ENCODE measurements at regions not wholly inside any gene's neighbourhood (a gene's known extent, or its start where the extent isn't known, plus 50 kb on each side); places are given as distances from the start of the nearest gene placed in this dataset.

DNA sequence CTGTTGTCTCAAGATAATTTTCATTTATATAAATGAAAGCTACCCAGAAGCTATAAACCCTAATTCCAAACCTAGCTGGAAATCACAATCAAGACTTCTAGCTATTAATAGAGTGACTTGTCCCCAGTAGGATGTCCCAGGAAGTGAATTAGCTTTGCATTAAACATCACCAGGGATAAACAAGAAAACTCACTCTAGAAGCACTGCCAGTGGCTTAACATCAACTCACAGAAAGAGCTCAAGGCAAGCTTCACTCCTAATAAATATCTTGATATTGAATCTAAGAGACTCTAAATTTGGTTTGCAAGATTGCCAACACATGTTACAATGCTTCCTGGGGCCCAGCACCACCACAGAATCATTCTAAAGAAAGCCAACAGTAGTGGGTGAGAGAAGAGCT lies 468.7 kb upstream of the FAM241A start:
- no peaks in the 10 kb centered on the region for H3K27me3 ChIP-seq (ENCODE audit: control insufficient read depth in 4 of 4, insufficient read depth in 4 of 4, low read length in 3 of 4)
- no peaks in the 10 kb centered on the region for H3K9me3 ChIP-seq (ENCODE audit: control insufficient read depth in 4 of 4, low read length in 3 of 4)
- TF ChIP-seq, protein P1, sequence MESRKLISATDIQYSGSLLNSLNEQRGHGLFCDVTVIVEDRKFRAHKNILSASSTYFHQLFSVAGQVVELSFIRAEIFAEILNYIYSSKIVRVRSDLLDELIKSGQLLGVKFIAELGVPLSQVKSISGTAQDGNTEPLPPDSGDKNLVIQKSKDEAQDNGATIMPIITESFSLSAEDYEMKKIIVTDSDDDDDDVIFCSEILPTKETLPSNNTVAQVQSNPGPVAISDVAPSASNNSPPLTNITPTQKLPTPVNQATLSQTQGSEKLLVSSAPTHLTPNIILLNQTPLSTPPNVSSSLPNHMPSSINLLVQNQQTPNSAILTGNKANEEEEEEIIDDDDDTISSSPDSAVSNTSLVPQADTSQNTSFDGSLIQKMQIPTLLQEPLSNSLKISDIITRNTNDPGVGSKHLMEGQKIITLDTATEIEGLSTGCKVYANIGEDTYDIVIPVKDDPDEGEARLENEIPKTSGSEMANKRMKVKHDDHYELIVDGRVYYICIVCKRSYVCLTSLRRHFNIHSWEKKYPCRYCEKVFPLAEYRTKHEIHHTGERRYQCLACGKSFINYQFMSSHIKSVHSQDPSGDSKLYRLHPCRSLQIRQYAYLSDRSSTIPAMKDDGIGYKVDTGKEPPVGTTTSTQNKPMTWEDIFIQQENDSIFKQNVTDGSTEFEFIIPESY (IDR thresholded peaks at IDR 0.05) = no peak
- TF ChIP-seq, protein P2, sequence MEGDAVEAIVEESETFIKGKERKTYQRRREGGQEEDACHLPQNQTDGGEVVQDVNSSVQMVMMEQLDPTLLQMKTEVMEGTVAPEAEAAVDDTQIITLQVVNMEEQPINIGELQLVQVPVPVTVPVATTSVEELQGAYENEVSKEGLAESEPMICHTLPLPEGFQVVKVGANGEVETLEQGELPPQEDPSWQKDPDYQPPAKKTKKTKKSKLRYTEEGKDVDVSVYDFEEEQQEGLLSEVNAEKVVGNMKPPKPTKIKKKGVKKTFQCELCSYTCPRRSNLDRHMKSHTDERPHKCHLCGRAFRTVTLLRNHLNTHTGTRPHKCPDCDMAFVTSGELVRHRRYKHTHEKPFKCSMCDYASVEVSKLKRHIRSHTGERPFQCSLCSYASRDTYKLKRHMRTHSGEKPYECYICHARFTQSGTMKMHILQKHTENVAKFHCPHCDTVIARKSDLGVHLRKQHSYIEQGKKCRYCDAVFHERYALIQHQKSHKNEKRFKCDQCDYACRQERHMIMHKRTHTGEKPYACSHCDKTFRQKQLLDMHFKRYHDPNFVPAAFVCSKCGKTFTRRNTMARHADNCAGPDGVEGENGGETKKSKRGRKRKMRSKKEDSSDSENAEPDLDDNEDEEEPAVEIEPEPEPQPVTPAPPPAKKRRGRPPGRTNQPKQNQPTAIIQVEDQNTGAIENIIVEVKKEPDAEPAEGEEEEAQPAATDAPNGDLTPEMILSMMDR (IDR thresholded peaks at IDR 0.05; ENCODE audit: low read depth, low read length, missing input control) = no peak
- no peaks in the 10 kb centered on the region for H3K4me1 ChIP-seq (ENCODE audit: control insufficient read depth in 4 of 4, insufficient read depth in 4 of 4, low read length in 3 of 4)
- no peak overlapping the region for H3K9ac ChIP-seq (ENCODE audit: low read depth in 1 of 2, low read length in 2 of 2)
- no peak overlapping the region for H3K4me3 ChIP-seq (ENCODE audit: low read depth in 1 of 3, low read length in 3 of 3)
- no peaks in the 10 kb centered on the region for H3K36me3 ChIP-seq (ENCODE audit: control insufficient read depth in 4 of 4, insufficient read depth in 3 of 4, low read depth in 1 of 4, low read length in 3 of 4)
- no peak overlapping the region for H3K27ac ChIP-seq (ENCODE audit: low read depth in 1 of 2, low read length in 2 of 2)
- DNase-seq (ENCODE audit: low spot score) = no peak

DNA sequence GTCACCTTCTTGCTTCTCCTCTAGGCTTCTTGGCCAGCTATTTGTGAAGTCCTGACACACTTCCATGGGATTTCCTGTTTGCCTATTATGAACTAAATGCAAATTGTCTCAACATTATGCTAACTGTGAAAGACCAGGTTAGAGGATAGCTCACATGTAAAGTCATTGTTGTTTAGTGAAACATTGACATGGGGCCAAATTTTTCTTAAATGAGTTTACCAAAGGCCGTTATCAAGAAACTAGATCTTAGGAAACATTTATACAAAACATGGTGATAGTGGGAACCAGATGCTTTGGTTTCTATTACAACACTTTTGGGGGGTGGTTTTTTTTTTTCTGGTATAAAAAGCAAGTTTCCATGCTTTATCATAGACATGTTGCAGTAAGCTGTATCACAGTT lies 466.8 kb upstream of the FAM241A start:
- no peaks in the 10 kb centered on the region for H3K9me3 ChIP-seq (ENCODE audit: control insufficient read depth in 4 of 4, low read length in 3 of 4)
- H3K36me3 ChIP-seq (ENCODE audit: control insufficient read depth in 4 of 4, insufficient read depth in 3 of 4, low read depth in 1 of 4, low read length in 3 of 4) = no peaks in the 10 kb centered on the region
- no peaks in the 10 kb centered on the region for H3K4me1 ChIP-seq (ENCODE audit: control insufficient read depth in 4 of 4, insufficient read depth in 4 of 4, low read length in 3 of 4)
- no peak for TF ChIP-seq SP1 (IDR thresholded peaks at IDR 0.05)
- no peak overlapping the region for H3K9ac ChIP-seq (ENCODE audit: low read depth in 1 of 2, low read length in 2 of 2)
- no peak overlapping the region for H3K4me3 ChIP-seq (ENCODE audit: low read depth in 1 of 3, low read length in 3 of 3)
- DNase-seq (ENCODE audit: low spot score) = no peak
- no peak overlapping the region for H3K27ac ChIP-seq (ENCODE audit: low read depth in 1 of 2, low read length in 2 of 2)
- 68% methylated on average over 1 of the region's 1 CpG for WGBS
- H3K27me3 ChIP-seq (ENCODE audit: control insufficient read depth in 4 of 4, insufficient read depth in 4 of 4, low read length in 3 of 4) = no peaks in the 10 kb centered on the region

DNA sequence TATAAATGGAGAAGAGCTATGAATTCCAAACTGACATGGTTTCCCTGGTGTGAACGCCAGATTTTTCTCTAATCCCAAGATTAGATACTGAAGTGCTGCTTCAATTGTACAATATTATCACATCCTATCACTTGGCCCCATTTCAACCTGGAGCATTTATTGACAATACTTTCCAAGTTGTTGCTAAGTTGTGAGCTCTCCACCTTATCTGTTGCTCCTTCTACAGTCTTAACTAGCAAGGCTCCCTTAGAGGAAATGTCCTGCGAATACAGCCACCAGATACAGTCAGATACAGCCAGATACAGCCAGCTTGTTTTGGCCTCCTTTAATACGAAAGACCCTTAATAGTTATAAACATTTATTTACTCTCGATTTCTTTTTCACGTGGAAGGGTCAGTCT lies 466.3 kb upstream of the FAM241A start:
- H3K4me3 ChIP-seq (ENCODE audit: low read depth in 1 of 3, low read length in 3 of 3) = no peak overlapping the region
- no peaks in the 10 kb centered on the region for H3K4me1 ChIP-seq (ENCODE audit: control insufficient read depth in 4 of 4, insufficient read depth in 4 of 4, low read length in 3 of 4)
- no peak for DNase-seq (ENCODE audit: low spot score)
- no peak overlapping the region for H3K27ac ChIP-seq (ENCODE audit: low read depth in 1 of 2, low read length in 2 of 2)
- H3K9me3 ChIP-seq (ENCODE audit: control insufficient read depth in 4 of 4, low read length in 3 of 4) = no peaks in the 10 kb centered on the region
- WGBS = 62% methylated on average over 5 of the region's 5 CpGs
- no peaks in the 10 kb centered on the region for H3K27me3 ChIP-seq (ENCODE audit: control insufficient read depth in 4 of 4, insufficient read depth in 4 of 4, low read length in 3 of 4)
- no peaks in the 10 kb centered on the region for H3K36me3 ChIP-seq (ENCODE audit: control insufficient read depth in 4 of 4, insufficient read depth in 3 of 4, low read depth in 1 of 4, low read length in 3 of 4)
- H3K9ac ChIP-seq (ENCODE audit: low read depth in 1 of 2, low read length in 2 of 2) = no peak overlapping the region
- TF ChIP-seq RXRA (IDR thresholded peaks at IDR 0.05) (no peak), FOXA1 (IDR thresholded peaks at IDR 0.05) (no peak)

DNA sequence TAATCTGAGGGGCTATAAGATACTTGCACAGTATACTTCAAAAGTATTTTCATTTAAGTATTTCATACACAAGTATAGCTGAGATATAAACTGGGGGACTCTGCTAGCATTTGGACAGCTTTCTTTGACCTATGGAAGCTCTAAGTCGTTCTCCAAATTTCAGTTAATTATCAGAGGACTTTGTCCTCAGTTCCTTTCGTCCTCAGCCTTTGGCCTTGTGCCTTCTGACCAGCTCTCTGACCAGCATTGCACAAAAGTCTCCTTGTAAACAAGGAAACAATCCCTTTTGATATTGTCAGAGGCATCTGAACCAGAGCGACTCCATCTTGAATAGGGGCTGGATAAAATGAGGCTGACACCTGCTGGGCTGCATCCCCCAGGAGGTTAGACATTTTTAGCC lies 464.0 kb upstream of the FAM241A start:
- Histone ChIP-seq H3K4me1 (ENCODE audit: control insufficient read depth in 4 of 4, insufficient read depth in 4 of 4, low read length in 3 of 4) (no peaks in the 10 kb centered on the region), H3K4me3 (ENCODE audit: low read depth in 1 of 3, low read length in 3 of 3) (no peak overlapping the region), H3K9ac (ENCODE audit: low read depth in 1 of 2, low read length in 2 of 2) (no peak overlapping the region), H3K36me3 (ENCODE audit: control insufficient read depth in 4 of 4, insufficient read depth in 3 of 4, low read depth in 1 of 4, low read length in 3 of 4) (no peaks in the 10 kb centered on the region), H3K27ac (ENCODE audit: low read depth in 1 of 2, low read length in 2 of 2) (no peak overlapping the region), H3K9me3 (ENCODE audit: control insufficient read depth in 4 of 4, low read length in 3 of 4) (no peaks in the 10 kb centered on the region), H3K27me3 (ENCODE audit: control insufficient read depth in 4 of 4, insufficient read depth in 4 of 4, low read length in 3 of 4) (no peaks in the 10 kb centered on the region)
- TF ChIP-seq HNF4A (conservative IDR thresholded peaks at IDR 0.05) = peak; percentile 46 to 76
- no peak for TF ChIP-seq HNF4G (IDR thresholded peaks at IDR 0.05)
- no peak for TF ChIP-seq RXRA (IDR thresholded peaks at IDR 0.05)
- WGBS = 44% methylated on average over 3 of the region's 3 CpGs
- DNase-seq (ENCODE audit: low spot score) = no peak

All from liver (tissue), 8 donors.